ENCODE measurements at regions not wholly inside any gene's neighbourhood (a gene's known extent, or its start where the extent isn't known, plus 50 kb on each side); places are given as distances from the start of the nearest gene placed in this dataset.
A peak's percentile ranks its signal among the peaks of the same experiment; 100 is the strongest.

- TF ChIP-seq CTCF (IDR thresholded peaks at IDR 0.05; ENCODE audit: insufficient read depth, low read depth, low read length, missing control alignments), result no peak
These were observed 152.6 kb upstream of the SYT1 start for GRCh38 chr12:78711954-78712353.

GRCh38 chr12:78712834-78713481 is 151.6 kb upstream of the SYT1 start:
- TF ChIP-seq CTCF (IDR thresholded peaks at IDR 0.05; ENCODE audit: insufficient read depth, low read depth, low read length, missing control alignments), result no peak
- H3K4me3 ChIP-seq (ENCODE audit: low read length), result no peak overlapping the region
- no peak for DNase-seq (ENCODE audit: low read depth)

More at GRCh38 chr12:78711954-78712353, 152.6 kb upstream of the SYT1 start:
- H3K4me3 ChIP-seq (ENCODE audit: low read length), result no peak overlapping the region
- no peak for DNase-seq (ENCODE audit: low read depth)

GRCh38 chr12:78719721-78720120 is 144.9 kb upstream of the SYT1 start:
- no peak for TF ChIP-seq CTCF (IDR thresholded peaks at IDR 0.05; ENCODE audit: insufficient read depth, low read depth, low read length, missing control alignments)
- DNase-seq (ENCODE audit: low read depth), result no peak
- H3K4me3 ChIP-seq (ENCODE audit: low read length), result no peak overlapping the region

- H3K4me3 ChIP-seq (ENCODE audit: low read length), result no peak overlapping the region
- no peak for DNase-seq (ENCODE audit: low read depth)
- TF ChIP-seq CTCF (IDR thresholded peaks at IDR 0.05; ENCODE audit: insufficient read depth, low read depth, low read length, missing control alignments), result no peak
These were observed 142.7 kb upstream of the SYT1 start for GRCh38 chr12:78721906-78722305.

GRCh38 chr12:78725033-78725432 is 139.5 kb upstream of the SYT1 start:
- no peak overlapping the region for H3K4me3 ChIP-seq (ENCODE audit: low read length)
- DNase-seq (ENCODE audit: low read depth), result no peak
- no peak for TF ChIP-seq CTCF (IDR thresholded peaks at IDR 0.05; ENCODE audit: insufficient read depth, low read depth, low read length, missing control alignments)

GRCh38 chr12:78725951-78726580 is 138.5 kb upstream of the SYT1 start:
- H3K4me3 ChIP-seq (ENCODE audit: low read length), result no peak overlapping the region
- TF ChIP-seq CTCF (IDR thresholded peaks at IDR 0.05; ENCODE audit: insufficient read depth, low read depth, low read length, missing control alignments), result no peak
- peak; percentile 11 for DNase-seq (ENCODE audit: low read depth)

GRCh38 chr12:78726854-78727253 is 137.7 kb upstream of the SYT1 start:
- no peak overlapping the region for H3K4me3 ChIP-seq (ENCODE audit: low read length)
- DNase-seq (ENCODE audit: low read depth), result no peak
- TF ChIP-seq CTCF (IDR thresholded peaks at IDR 0.05; ENCODE audit: insufficient read depth, low read depth, low read length, missing control alignments), result no peak

Data from epithelial cell of esophagus (primary cell).